ENCODE measurements at regions not wholly inside any gene's neighbourhood (a gene's known extent, or its start where the extent isn't known, plus 50 kb on each side); places are given as distances from the start of the nearest gene placed in this dataset.
"Not testable (repeated sequence)": the region's sequence is repeated elsewhere in the genome, so short reads cannot be mapped to it uniquely, and the experiment has no call there.

GRCh38 chr11:115985896-115986295 is 481.7 kb upstream of the CADM1 start:
- DNase-seq = no peak

GRCh38 chr11:115984228-115984627 is 480.0 kb upstream of the CADM1 start:
- DNase-seq = no peak

- DNase-seq = no peak
These were observed 478.5 kb upstream of the CADM1 start for GRCh38 chr11:115982666-115983065.

GRCh38 chr11:115981814-115982471 is 477.7 kb upstream of the CADM1 start:
- no peak for DNase-seq

- no peak for DNase-seq
These were observed 476.9 kb upstream of the CADM1 start for GRCh38 chr11:115981104-115981481.

GRCh38 chr11:115980337-115981103 is 476.3 kb upstream of the CADM1 start:
- DNase-seq = no peak

- DNase-seq = no peak
These were observed 470.5 kb upstream of the CADM1 start for GRCh38 chr11:115974703-115975102.

GRCh38 chr11:115967203-115967602 is 463.0 kb upstream of the CADM1 start:
- not testable (repeated sequence) for DNase-seq

- no peak for DNase-seq
These were observed 461.7 kb upstream of the CADM1 start for GRCh38 chr11:115965767-115966504.

GRCh38 chr11:115964091-115964490 is 459.9 kb upstream of the CADM1 start:
- no peak for DNase-seq

- no peak for DNase-seq
These were observed 458.9 kb upstream of the CADM1 start for GRCh38 chr11:115963156-115963555.

- DNase-seq = no peak
These were observed 457.2 kb upstream of the CADM1 start for GRCh38 chr11:115961159-115962003.

- DNase-seq = no peak
These were observed 454.9 kb upstream of the CADM1 start for GRCh38 chr11:115959081-115959486.

GRCh38 chr11:115958089-115959000 is 454.1 kb upstream of the CADM1 start:
- no peak for DNase-seq

GRCh38 chr11:115955803-115956202 is 451.6 kb upstream of the CADM1 start:
- DNase-seq = no peak

GRCh38 chr11:115950660-115951059 is 446.4 kb upstream of the CADM1 start:
- no peak for DNase-seq

GRCh38 chr11:115944596-115944995 is 440.4 kb upstream of the CADM1 start:
- DNase-seq = no peak

- DNase-seq = no peak
These were observed 437.8 kb upstream of the CADM1 start for GRCh38 chr11:115942011-115942410.

GRCh38 chr11:115941481-115941993 is 437.3 kb upstream of the CADM1 start:
- no peak for DNase-seq

- DNase-seq = no peak
These were observed 436.8 kb upstream of the CADM1 start for GRCh38 chr11:115941044-115941443.

GRCh38 chr11:115939731-115940421 is 435.7 kb upstream of the CADM1 start:
- DNase-seq = no peak
